ENCODE measurements at regions not wholly inside any gene's neighbourhood (a gene's known extent, or its start where the extent isn't known, plus 50 kb on each side); places are given as distances from the start of the nearest gene placed in this dataset.

GRCh38 chr3:144407335-144407734 is 435.7 kb downstream of the DIPK2A start:
- no peak for DNase-seq (ENCODE audit: extremely low spot score)
- ChIA-PET POLR2A (no interaction called here), CTCF (interaction anchor here (1.5 kb wide), 1 partner anchor 31 kb away, joined by 3 read pairs; no protein-coding TSS in a partner anchor)
- no peak for TF ChIP-seq CTCF (IDR thresholded peaks at IDR 0.05; ENCODE audit: control extremely low read depth, extremely low read depth, low read depth, missing control alignments)

- TF ChIP-seq CTCF (IDR thresholded peaks at IDR 0.05; ENCODE audit: control extremely low read depth, extremely low read depth, low read depth, missing control alignments), result no peak
- CTCF ChIA-PET, result no interaction called here
- DNase-seq (ENCODE audit: extremely low spot score), result no peak
- POLR2A ChIA-PET, result no interaction called here
These were observed 437.7 kb downstream of the DIPK2A start for GRCh38 chr3:144409319-144409718.

GRCh38 chr3:144413068-144413467 is 441.4 kb downstream of the DIPK2A start:
- ChIA-PET POLR2A (no interaction called here), CTCF (interaction anchor here (1.2 kb wide), 1 partner anchor 9 kb away, joined by 3 read pairs; no protein-coding TSS in a partner anchor)
- TF ChIP-seq CTCF (IDR thresholded peaks at IDR 0.05; ENCODE audit: control extremely low read depth, extremely low read depth, low read depth, missing control alignments), result no peak
- no peak for DNase-seq (ENCODE audit: extremely low spot score)

GRCh38 chr3:144415492-144415891 is 443.9 kb downstream of the DIPK2A start:
- CTCF ChIA-PET, result no interaction called here
- POLR2A ChIA-PET, result interaction anchor here (1.0 kb wide), 1 partner anchor 444 kb away, joined by 3 read pairs; the partner anchor contains the start of gene DIPK2A
- TF ChIP-seq CTCF (IDR thresholded peaks at IDR 0.05; ENCODE audit: control extremely low read depth, extremely low read depth, low read depth, missing control alignments), result no peak
- DNase-seq (ENCODE audit: extremely low spot score), result no peak

GRCh38 chr3:144424606-144425005 is 453.0 kb downstream of the DIPK2A start:
- DNase-seq (ENCODE audit: extremely low spot score), result no peak
- POLR2A ChIA-PET, result no interaction called here
- CTCF ChIA-PET, result no interaction called here
- no peak for TF ChIP-seq CTCF (IDR thresholded peaks at IDR 0.05; ENCODE audit: control extremely low read depth, extremely low read depth, low read depth, missing control alignments)

GRCh38 chr3:144426366-144426765 is 454.7 kb downstream of the DIPK2A start:
- POLR2A ChIA-PET, result no interaction called here
- CTCF ChIA-PET, result no interaction called here
- DNase-seq (ENCODE audit: extremely low spot score), result no peak
- TF ChIP-seq CTCF (IDR thresholded peaks at IDR 0.05; ENCODE audit: control extremely low read depth, extremely low read depth, low read depth, missing control alignments), result no peak

GRCh38 chr3:144426967-144427366 is 455.3 kb downstream of the DIPK2A start:
- TF ChIP-seq CTCF (IDR thresholded peaks at IDR 0.05; ENCODE audit: control extremely low read depth, extremely low read depth, low read depth, missing control alignments), result no peak
- CTCF ChIA-PET, result no interaction called here
- DNase-seq (ENCODE audit: extremely low spot score), result no peak
- POLR2A ChIA-PET, result no interaction called here

Data from GM10248 (cell line).